ENCODE measurements at regions not wholly inside any gene's neighbourhood (a gene's known extent, or its start where the extent isn't known, plus 50 kb on each side); places are given as distances from the start of the nearest gene placed in this dataset.

GRCh38 chr2:151049746-151050145 is 211.9 kb downstream of the RBM43 start:
- no peak for TF ChIP-seq CTCF (IDR thresholded peaks at IDR 0.05)
- TF ChIP-seq EZH2 (IDR thresholded peaks at IDR 0.05) = no peak
- no peak for TF ChIP-seq EZH2phosphoT487 (IDR thresholded peaks at IDR 0.05)
